ENCODE measurements at regions not wholly inside any gene's neighbourhood (a gene's known extent, or its start where the extent isn't known, plus 50 kb on each side); places are given as distances from the start of the nearest gene placed in this dataset.

DNA sequence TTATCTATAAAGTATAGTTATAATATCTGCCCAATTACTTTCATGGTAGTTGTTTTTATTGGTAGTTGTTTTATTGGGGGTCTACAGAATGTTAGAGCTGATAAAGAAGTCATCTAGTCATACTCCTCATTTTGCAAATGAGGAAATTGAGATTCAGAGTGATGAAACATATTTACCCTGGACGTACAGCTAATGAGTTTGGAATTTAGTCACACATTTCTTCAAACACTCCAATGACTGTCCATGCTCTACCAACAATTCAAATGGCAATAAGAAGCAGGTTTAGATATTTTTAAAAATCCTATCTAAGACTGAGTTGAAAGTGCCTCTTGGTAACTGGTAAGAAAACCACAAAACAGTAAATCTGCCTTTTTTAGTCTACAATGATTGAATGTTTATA is 98.2 kb downstream of the MAGEC1 start:
- TF ChIP-seq RARB (CRISPR knock-in tag; IDR thresholded peaks at IDR 0.05) (no peak), TCF4 (CRISPR knock-in tag; IDR thresholded peaks at IDR 0.05; ENCODE audit: borderline replicate concordance) (no peak), ARNTL (CRISPR knock-in tag; IDR thresholded peaks at IDR 0.05; ENCODE audit: borderline replicate concordance, low read depth) (no peak), CSDC2 (CRISPR knock-in tag; IDR thresholded peaks at IDR 0.05) (no peak), POU6F1 (CRISPR knock-in tag; IDR thresholded peaks at IDR 0.05; ENCODE audit: borderline replicate concordance, low read depth) (no peak), ESRRG (CRISPR knock-in tag; IDR thresholded peaks at IDR 0.05) (no peak), ISL1 (CRISPR knock-in tag; IDR thresholded peaks at IDR 0.05) (no peak), ZFP30 (CRISPR knock-in tag; IDR thresholded peaks at IDR 0.05) (no peak)
- TF ChIP-seq, protein P1, sequence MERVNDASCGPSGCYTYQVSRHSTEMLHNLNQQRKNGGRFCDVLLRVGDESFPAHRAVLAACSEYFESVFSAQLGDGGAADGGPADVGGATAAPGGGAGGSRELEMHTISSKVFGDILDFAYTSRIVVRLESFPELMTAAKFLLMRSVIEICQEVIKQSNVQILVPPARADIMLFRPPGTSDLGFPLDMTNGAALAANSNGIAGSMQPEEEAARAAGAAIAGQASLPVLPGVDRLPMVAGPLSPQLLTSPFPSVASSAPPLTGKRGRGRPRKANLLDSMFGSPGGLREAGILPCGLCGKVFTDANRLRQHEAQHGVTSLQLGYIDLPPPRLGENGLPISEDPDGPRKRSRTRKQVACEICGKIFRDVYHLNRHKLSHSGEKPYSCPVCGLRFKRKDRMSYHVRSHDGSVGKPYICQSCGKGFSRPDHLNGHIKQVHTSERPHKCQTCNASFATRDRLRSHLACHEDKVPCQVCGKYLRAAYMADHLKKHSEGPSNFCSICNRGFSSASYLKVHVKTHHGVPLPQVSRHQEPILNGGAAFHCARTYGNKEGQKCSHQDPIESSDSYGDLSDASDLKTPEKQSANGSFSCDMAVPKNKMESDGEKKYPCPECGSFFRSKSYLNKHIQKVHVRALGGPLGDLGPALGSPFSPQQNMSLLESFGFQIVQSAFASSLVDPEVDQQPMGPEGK (CRISPR knock-in tag; IDR thresholded peaks at IDR 0.05; ENCODE audit: borderline replicate concordance), result no peak

Measured in SK-N-SH treated with all-trans-retinoic acid at 6 μM for 48 hours (cell line).